DMS53 (cell line): ENCODE measurements at regions not wholly inside any gene's neighbourhood (a gene's known extent, or its start where the extent isn't known, plus 50 kb on each side); places are given as distances from the start of the nearest gene placed in this dataset.
"Not testable (repeated sequence)": the region's sequence is repeated elsewhere in the genome, so short reads cannot be mapped to it uniquely, and the experiment has no call there.

Experiments used
- DNase-seq: peaks from one replicate; lab custom pipeline; 2025; lab: John Stamatoyannopoulos, UW

GRCh38 chr4:146073517-146073916 is 102.0 kb upstream of the LSM6 start:
- peak; percentile 2 for DNase-seq

DNA sequence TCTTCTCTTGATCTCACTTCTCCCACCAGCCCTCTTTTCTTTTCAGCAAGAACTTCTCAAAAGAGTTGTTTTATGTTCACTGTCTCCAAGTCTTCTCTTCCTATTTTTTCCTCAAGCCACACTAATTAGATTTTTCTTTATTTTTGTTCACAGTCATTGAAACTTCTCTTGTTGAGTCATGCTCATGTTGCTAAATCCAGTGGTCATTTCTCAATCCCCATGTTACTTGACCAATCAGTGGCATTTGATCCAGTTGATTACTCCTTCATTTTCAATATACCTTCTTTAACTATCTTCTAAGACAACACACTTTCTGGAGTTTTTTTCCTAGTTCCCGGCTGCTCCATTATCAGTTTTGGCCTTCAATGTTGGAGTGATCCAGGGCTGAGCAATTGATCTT is 103.1 kb upstream of the LSM6 start:
- no peak for DNase-seq

- DNase-seq, result no peak
Observed at GRCh38 chr4:146071390-146071789, 104.1 kb upstream of the LSM6 start.

- no peak for DNase-seq
Observed at GRCh38 chr4:146063143-146063542, 112.4 kb upstream of the LSM6 start.

- no peak for DNase-seq
Observed at GRCh38 chr4:146062340-146062739, 113.2 kb upstream of the LSM6 start.

GRCh38 chr4:146061610-146062334 is 113.7 kb upstream of the LSM6 start:
- no peak for DNase-seq

DNA sequence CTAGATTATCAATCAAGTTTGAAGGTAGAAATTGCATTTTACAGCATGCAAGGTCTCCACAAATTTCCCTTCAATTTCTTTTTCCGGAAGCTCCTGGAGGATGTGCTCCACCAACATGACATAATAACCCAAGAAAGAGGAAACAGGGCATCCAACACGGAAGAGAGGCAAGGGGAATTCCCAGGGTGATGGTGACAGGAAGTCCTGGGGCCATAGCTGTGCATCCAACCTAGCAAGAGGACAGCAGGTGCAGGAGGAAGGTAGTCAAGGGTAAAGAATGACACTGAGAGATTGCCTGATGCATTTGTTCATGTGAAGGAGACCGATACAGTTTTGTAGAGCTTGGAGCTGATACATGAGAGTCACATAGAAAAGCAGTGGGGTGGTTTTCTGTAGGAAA is 115.7 kb upstream of the LSM6 start:
- DNase-seq, result peak; percentile 83

DNA sequence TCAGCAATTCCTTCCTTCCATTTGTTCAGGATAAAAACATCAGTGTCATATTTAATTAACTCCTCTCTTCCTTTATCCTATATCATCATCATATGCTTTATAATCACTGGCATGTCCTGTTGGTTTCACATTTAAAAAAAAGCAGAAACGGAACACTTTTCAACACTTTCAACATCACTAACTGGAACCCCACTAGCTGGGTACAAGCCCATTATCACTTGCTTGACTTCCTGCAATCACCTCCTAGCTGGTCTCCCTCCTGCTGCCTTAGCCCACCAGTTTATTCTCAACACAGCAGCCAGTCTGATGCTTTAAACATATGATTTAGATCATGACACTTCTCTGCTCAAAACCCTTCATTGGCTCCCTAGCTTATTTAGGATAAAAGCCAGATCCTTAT is 116.4 kb upstream of the LSM6 start:
- no peak for DNase-seq

DNA sequence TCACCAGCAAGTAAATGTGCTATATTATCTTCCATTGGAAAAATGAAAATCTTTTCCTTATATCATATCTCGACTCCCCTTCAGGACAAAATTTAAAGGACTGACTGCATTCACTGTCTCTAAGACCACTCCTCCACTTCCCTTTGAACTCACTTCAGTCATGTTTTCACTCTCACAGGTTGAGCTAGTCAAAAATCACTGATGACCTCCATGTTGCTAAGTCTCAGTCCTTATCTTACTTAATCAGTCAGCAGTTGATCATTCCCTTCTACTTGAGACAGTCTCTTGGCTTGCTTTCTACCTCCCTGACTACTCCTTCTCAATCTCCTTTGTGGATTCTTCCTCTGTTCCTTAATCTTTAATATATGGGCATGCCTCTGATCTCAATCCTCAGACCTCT is 117.0 kb upstream of the LSM6 start:
- DNase-seq, result no peak

DNA sequence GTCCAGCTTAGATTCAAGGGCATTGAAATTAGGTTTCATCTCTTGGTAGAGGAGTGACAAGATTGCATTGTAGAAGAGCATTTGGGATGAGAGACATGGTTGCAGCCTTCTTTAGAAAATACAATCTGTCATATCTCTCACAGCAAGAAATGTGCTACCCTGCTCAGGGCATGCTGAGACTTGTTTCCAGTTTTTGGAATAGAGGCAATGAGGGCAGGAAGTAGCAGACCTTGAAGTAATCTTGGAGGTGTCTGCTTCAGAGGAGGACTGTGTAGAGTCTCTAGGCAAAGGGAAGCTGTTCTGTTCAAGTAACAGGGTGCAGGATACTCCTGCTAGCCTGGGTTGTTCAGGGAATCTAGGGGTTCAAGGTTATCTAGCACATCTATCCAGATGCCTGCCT is 116.1 kb upstream of the ZNF827 start:
- DNase-seq, result no peak

- no peak for DNase-seq
Observed at GRCh38 chr4:146053891-146054290, 115.3 kb upstream of the ZNF827 start.

DNA sequence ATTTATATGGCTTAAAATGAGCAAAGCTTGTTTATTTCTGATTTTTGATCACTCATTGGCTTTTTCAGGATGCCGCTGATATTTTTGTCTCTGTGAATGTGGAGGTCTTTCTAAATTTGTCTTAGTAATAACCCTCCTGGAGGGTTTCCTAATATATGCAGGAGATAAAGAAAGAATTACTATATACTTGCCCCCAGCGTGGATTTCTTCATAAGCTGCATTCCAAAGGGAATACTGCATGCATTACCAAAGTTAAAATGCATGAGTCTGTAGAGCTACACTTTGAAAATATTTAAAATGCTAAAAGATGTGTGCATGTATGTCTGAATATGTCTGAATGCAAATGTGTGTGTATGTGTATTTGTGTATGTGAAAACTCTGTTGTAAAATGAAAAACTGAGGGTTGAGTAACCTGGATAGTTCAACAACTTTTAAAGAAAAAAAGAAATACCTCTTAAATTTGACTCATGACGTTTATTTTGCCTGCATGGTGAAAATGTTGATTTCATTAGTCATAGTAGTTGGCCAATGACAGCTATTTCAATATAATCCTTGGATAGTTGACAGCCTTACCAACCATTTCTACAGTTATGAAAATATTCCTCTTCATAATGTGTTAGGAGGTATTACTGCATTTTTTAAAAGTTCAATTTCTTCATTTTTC is 113.2 kb upstream of the ZNF827 start:
- no peak for DNase-seq

DNA sequence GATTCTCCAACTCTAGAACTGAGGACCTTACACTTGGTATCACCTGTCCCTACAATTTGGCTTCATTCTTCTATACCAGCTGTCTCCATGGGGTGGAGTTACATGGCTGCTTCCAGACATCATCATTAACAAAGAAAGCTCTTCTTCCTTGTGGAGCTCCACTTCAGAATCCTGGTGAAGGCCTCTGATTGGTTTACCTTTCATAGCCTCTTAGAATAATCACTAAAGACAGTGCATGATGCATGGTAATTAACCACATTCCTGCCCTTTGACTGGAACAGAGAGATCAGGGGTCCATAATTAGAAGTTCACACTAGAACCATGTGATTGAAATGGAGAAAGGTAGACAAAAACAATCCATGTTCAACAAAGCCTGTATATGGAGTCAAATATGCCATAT is 112.6 kb upstream of the ZNF827 start:
- DNase-seq, result no peak

DNA sequence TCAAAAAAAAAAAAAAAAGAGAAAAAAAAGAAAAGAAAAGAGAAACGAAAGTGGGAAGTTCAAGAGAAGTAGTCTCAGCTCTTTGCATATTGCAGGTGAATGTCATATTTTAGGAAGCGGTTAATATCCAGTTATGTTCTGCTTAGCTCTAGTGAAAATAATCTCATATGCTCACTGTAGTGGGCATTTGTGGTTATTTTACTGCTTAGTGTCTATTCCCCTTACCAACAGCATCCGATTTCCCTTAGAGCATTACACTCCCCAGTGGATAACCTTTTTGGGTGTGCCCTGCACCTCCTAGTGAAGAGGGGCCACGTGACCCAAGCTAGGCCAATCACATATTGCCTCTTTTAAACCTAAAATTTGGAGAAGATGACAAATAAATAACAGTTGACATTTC is 111.2 kb upstream of the ZNF827 start:
- DNase-seq, result no peak

- not testable (repeated sequence) for DNase-seq
Observed at GRCh38 chr4:146047768-146048167, 109.1 kb upstream of the ZNF827 start.

DNA sequence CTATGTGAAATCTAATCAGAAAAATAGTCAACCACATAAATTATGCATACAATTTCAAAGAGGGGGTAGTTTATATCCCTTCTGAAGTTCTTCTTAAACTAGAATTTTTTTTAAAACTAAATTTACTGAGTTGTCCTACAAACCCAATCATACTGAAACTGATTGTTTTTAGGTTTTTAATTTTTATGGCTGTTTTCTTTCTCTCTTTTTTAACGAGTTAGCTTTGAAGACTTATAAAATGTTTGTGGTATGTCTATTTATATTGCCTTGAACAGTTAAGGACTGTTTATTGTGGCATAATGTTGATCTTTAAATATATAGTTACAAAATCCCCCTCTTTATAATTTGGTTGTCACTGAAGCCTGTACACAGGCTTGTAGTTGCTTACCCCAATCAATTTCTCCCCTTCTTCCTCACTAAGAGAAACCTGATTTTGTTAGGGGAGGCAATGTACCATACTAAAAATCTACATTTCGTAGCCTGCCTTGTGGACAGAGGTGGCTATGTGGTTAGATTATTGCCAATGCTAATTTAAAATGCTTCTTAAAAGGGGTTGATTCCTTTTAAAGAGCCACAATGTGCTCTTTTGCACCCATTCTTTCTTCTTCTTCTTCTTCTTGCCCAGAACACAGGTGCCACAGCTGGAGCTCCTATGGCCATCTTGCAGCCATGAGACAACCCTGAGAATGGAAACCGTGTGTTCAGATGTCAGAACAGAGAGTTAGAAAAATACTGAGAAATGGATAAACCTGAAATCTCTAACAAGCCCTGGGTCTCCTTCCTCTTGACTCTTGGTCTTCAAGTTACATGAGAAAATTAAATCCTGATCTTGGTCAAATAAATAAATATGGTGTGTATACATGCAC is 102.7 kb upstream of the ZNF827 start:
- no peak for DNase-seq

DNA sequence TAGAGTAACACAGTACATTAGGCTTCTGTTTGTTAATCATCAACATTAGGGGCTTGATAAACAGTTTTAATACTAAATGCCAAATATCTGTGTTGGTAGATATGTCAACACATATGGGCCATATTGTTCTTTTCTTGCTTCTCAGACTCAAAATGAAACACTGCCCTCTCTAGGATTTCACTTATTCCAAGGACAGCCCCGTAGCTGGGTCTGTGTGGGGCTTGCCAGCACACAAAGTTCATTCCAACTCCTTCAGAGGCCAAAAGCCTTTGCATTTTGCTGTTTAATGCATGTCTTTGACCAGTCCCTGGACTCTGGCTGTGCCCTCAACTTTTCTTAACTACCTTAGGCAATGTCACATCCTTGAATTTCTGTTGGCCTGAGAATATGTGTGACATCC is 102.0 kb upstream of the ZNF827 start:
- DNase-seq, result no peak

DNA sequence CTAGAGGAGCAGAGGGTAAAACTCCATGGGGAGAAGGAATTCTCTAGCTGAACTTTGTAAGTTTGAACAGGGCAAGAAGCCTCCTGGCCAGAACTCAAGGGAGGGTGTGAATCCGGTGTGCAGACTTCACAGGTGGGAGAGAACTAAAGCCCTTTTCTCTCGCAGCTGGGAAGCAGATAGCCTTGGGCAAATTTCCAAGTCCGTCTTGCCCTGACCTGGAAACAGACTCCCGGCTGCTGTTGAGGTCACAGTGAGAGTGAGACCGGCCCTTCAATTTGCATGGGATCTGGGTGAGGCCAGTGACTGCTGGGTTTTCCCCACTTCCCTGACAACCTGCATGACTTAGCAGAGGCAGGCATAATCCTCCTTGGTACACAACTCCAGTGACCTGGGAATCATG is 94.5 kb upstream of the ZNF827 start:
- peak; percentile 69 for DNase-seq

GRCh38 chr4:146032234-146032860 is 93.7 kb upstream of the ZNF827 start:
- DNase-seq, result peak; percentile 41

DNA sequence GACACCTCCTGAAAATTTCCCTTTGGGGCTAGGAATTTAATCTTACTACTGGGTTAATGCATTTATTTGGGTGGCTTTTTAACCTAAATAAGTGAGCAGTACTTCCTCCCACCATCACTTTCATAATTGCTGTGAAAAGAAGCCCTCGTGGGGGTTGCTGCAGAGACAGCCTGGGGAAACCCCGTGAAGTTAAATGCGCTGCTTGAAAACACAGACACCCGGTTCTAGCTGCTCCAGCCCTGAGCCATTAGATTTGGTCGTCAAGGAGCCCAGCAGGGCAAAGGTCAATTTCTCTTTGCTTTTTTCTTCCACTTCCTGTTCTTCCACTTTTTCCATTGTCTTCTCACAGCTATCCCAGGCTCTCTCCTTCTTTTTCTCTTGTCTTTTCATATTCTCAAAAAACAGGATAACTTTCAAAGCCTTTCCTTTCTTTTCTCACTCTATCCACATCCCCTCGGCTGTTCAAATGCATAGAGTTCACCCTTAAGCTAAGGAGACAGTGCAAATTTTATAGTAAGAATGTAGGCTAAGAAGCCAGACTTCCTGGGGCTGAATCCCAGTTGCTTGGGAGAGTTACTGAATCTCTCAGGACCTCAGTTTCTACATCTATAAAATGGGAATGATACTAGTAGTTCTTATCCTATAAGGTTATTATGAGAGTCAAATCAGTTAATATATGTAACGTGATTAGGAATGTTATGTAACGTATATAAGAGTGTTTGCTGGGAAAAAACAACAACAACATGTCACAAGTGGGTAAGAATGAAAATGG is 91.5 kb upstream of the ZNF827 start:
- peak; percentile 82 for DNase-seq

- no peak for DNase-seq
Observed at GRCh38 chr4:146029147-146029546, 90.5 kb upstream of the ZNF827 start.

GRCh38 chr4:146027761-146028160 is 89.1 kb upstream of the ZNF827 start:
- DNase-seq, result no peak
